GM21717 (cell line): ENCODE measurements at regions not wholly inside any gene's neighbourhood (a gene's known extent, or its start where the extent isn't known, plus 50 kb on each side); places are given as distances from the start of the nearest gene placed in this dataset.
"Not testable (repeated sequence)": the region's sequence is repeated elsewhere in the genome, so short reads cannot be mapped to it uniquely, and the experiment has no call there.

Source experiments
- ATAC-seq: cut with Tn5 transposase; IDR thresholded peaks from one replicate; pipeline ENCODE4 v1.9.1; 2021; ENCODE audit warnings: mild to moderate bottlenecking, moderate library complexity; ENCODE audit not compliant: unreplicated experiment

GRCh38 chr4:173651651-173652282 lies 121.7 kb upstream of the HAND2 start:
- ATAC-seq: no peak

GRCh38 chr4:173647902-173648301 lies 117.9 kb upstream of the HAND2 start:
- no peak for ATAC-seq

- ATAC-seq: no peak
Measured at GRCh38 chr4:173642509-173642908, 112.5 kb upstream of the HAND2 start.

- no peak for ATAC-seq
Measured at GRCh38 chr4:173635395-173635794, 105.4 kb upstream of the HAND2 start.

- ATAC-seq: no peak
Measured at GRCh38 chr4:173626277-173626676, 96.2 kb upstream of the HAND2 start.

GRCh38 chr4:173618648-173619047 lies 88.6 kb upstream of the HAND2 start:
- ATAC-seq: not testable (repeated sequence)

- ATAC-seq: no peak
Measured at GRCh38 chr4:173609158-173609557, 79.1 kb upstream of the HAND2 start.

- not testable (repeated sequence) for ATAC-seq
Measured at GRCh38 chr4:173608632-173609031, 78.6 kb upstream of the HAND2 start.

- ATAC-seq: no peak
Measured at GRCh38 chr4:173591760-173592159, 61.7 kb upstream of the HAND2 start.

GRCh38 chr4:173590697-173591096 lies 60.7 kb upstream of the HAND2 start:
- ATAC-seq: no peak

- ATAC-seq: no peak
Measured at GRCh38 chr4:173585876-173586572, 56.0 kb upstream of the HAND2 start.

GRCh38 chr4:173584506-173584905 lies 54.5 kb upstream of the HAND2 start:
- ATAC-seq: no peak
